OCI-LY3 (cell line): ENCODE measurements at regions not wholly inside any gene's neighbourhood (a gene's known extent, or its start where the extent isn't known, plus 50 kb on each side); places are given as distances from the start of the nearest gene placed in this dataset.

Experiments
- H2AFZ ChIP-seq: fragments of 200-600, 300-600 bp; shearing (Covaris generic); 2 replicates; pipeline ENCODE4 v1.6.0; 2014; ENCODE audit warnings: antibody characterized with exemption, low read depth, low read length
- H3K27ac ChIP-seq: fragments of 200-600, 300-600 bp; sonication (generic); 2 replicates; pipeline ENCODE4 v1.5.1; 2014; ENCODE audit warnings: mild to moderate bottlenecking, low read length, moderate library complexity, mixed read lengths
- H3K27me3 ChIP-seq: fragments of 200-600, 300-600 bp; sonication (generic); 2 replicates; pipeline ENCODE4 v1.6.1; 2014; ENCODE audit warnings: low read depth, low read length, mixed read lengths
- H3K36me3 ChIP-seq: fragments of 200-600, 300-600 bp; sonication (generic); replicated peaks from 2 replicates; pipeline ENCODE3; 2014; ENCODE audit warnings: low read depth, low read length, mixed read lengths
- H3K4me1 ChIP-seq: fragments of 300-600, 200-600 bp; sonication (generic); 2 replicates; pipeline ENCODE4 v1.6.1; 2014; ENCODE audit warnings: low read length, mixed read lengths
- H3K4me2 ChIP-seq: fragments of 200-600, 300-600 bp; sonication (generic); 2 replicates; pipeline ENCODE4 v1.6.1; 2014; ENCODE audit warnings: low read length, mixed read lengths
- H3K4me3 ChIP-seq: fragments of 300-600, 200-600 bp; sonication (generic); 2 replicates; pipeline ENCODE4 v1.5.1; 2014; ENCODE audit warnings: antibody characterized with exemption, mild to moderate bottlenecking, low read length, moderate library complexity
- H3K79me2 ChIP-seq: fragments of 300-600, 200-600 bp; shearing (Covaris generic); 2 replicates; pipeline ENCODE4 v1.6.1; 2014; ENCODE audit warnings: mild to moderate bottlenecking, low read length, mixed read lengths
- H3K9ac ChIP-seq: fragments of 300-600, 200-600 bp; shearing (Covaris generic); 2 replicates; pipeline ENCODE4 v1.6.0; 2014; ENCODE audit warnings: mild to moderate bottlenecking, low read length, moderate library complexity
- H3K9me3 ChIP-seq: fragments of 200-600, 300-600 bp; shearing (Covaris generic); 2 replicates; pipeline ENCODE4 v1.6.1; 2014; ENCODE audit warnings: low read length, mixed read lengths; ENCODE audit not compliant: insufficient read depth
- H4K20me1 ChIP-seq: fragments of 200-600, 300-600 bp; sonication (generic); 2 replicates; pipeline ENCODE4 v1.6.1; 2016; ENCODE audit warnings: low read length, mixed read lengths; ENCODE audit not compliant: insufficient read depth
- CTCF ChIP-seq: fragments of 200-600, 300-600 bp; sonication (generic); IDR thresholded peaks from 2 replicates; pipeline ENCODE4 v1.5.1; 2014; ENCODE audit warnings: antibody characterized with exemption, low read length, low read depth
- EZH2phosphoT487 ChIP-seq: fragments of 200-600 bp; shearing (Covaris generic); IDR thresholded peaks from 2 replicates; pipeline ENCODE4 v1.6.1; 2018; ENCODE audit warnings: antibody characterized with exemption, mixed run types, low read depth

GRCh38 chrX:110588853-110589252, 206.8 kb downstream of the CHRDL1 start:
- Histone ChIP-seq H3K4me3 (no peak overlapping the region), H3K79me2 (no peaks in the 10 kb centered on the region), H3K9ac (no peak overlapping the region), H3K27ac (no peak overlapping the region), H3K36me3 (no peaks in the 10 kb centered on the region), H3K4me2 (no peak overlapping the region), H3K9me3 (no peaks in the 10 kb centered on the region), H3K4me1 (no peaks in the 10 kb centered on the region), H4K20me1 (no peaks in the 10 kb centered on the region), H3K27me3 (no peaks in the 10 kb centered on the region), H2AFZ (no peak overlapping the region)
- no peak for TF ChIP-seq EZH2phosphoT487
- TF ChIP-seq CTCF = no peak; the same call in 1 of the 2 replicates

GRCh38 chrX:110600745-110601310, 194.8 kb downstream of the CHRDL1 start:
- H3K9ac ChIP-seq = no peak overlapping the region
- no peaks in the 10 kb centered on the region for H3K4me1 ChIP-seq
- H4K20me1 ChIP-seq = no peaks in the 10 kb centered on the region
- H3K79me2 ChIP-seq = no peaks in the 10 kb centered on the region
- no peak overlapping the region for H3K27ac ChIP-seq
- no peaks in the 10 kb centered on the region for H3K9me3 ChIP-seq
- TF ChIP-seq CTCF (no peak), EZH2phosphoT487 (no peak)
- no peak overlapping the region for H2AFZ ChIP-seq
- no peak overlapping the region for H3K4me3 ChIP-seq
- no peaks in the 10 kb centered on the region for H3K27me3 ChIP-seq
- no peak overlapping the region for H3K4me2 ChIP-seq
- H3K36me3 ChIP-seq = no peaks in the 10 kb centered on the region

- Histone ChIP-seq H3K4me2 (no peak overlapping the region), H3K79me2 (no peaks in the 10 kb centered on the region), H2AFZ (no peak overlapping the region), H3K36me3 (no peaks in the 10 kb centered on the region), H3K9ac (no peak overlapping the region), H4K20me1 (no peaks in the 10 kb centered on the region), H3K27me3 (no peaks in the 10 kb centered on the region), H3K27ac (no peak overlapping the region), H3K4me1 (no peaks in the 10 kb centered on the region), H3K4me3 (no peak overlapping the region), H3K9me3 (no peaks in the 10 kb centered on the region)
- TF ChIP-seq CTCF (no peak), EZH2phosphoT487 (no peak)
Measured at GRCh38 chrX:110614596-110614995, 181.0 kb downstream of the CHRDL1 start.
